Inferior parietal cortex (tissue), 1 donor: ENCODE measurements at regions not wholly inside any gene's neighbourhood (a gene's known extent, or its start where the extent isn't known, plus 50 kb on each side); places are given as distances from the start of the nearest gene placed in this dataset.
"Not testable (repeated sequence)": the region's sequence is repeated elsewhere in the genome, so short reads cannot be mapped to it uniquely, and the experiment has no call there.

Experiments
- DNase-seq: peaks from one replicate; pipeline ENCODE4 v3.0.0-alpha.2; 2016; ENCODE audit errors: extremely low spot score

DNA sequence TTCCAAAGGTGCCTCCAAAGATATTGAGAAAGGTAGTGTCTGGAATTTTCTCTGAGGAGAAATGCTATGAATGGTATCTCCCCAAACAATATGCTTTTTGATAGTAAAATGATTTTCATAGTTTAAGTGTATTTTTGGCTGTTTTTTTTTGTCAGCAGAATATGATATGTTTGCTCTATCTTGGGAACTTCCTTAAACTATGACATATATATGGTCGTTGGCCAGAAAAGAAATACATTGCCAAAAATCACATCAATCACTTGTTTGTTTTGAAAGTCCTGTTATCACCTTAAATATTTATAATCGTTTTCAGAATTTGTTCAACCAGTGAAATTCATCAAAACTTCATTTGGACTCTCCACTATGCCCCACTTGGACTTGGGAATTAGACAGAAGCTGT, 816.9 kb downstream of the CDH11 start:
- DNase-seq, result no peak

DNA sequence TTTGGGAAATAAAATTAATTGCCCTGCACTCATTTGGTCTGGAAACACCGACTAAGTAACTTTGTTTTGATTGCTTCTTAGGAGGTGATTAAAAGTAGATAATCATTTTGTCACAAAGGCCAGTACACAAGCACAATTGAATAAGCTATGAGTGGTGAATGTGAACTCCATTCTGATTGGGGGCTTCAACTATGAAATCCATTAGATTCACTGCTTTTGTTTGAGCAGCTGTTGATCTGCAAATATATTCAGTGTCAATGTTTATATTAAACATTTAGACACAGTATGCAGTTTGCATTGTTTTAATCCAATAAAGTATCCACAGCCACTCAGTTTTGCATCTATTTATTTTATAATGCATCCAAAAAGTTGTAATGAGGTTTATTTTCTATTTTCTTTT, 817.5 kb downstream of the CDH11 start:
- DNase-seq, result no peak

DNA sequence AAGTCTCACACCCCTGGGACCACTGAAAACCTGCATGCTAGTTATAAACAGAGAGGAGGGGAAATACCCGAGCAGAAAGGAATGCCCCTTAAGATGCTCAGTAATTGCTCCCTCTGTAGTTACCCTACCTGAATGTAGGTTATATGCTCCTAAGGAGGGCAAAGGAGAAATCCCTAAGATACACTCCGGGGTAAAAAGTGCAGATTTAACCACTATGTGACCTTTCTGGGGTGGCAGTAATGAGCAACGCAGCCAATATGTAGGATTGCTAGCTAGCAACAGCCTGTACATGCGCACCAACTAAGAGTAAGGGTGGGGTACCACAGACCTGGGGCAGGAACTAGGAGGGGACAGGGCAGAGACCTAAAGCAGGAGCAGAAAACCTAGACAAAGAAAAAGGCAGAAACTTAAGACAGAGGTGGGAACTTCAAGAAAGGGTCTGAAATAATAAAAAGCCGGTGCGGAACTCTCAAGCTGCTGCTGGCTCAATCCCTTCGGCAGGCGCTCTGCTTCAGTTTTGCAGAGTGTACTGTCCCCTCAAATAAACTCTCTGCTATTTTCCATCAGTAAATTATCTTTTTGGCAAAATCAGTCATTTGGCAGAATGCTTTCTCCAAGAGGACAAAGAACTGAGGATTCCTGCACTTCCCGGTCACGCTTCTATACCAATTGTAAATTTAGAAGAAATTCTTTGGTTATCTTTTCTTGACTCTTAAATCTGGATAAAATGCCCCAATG, 823.8 kb downstream of the CDH11 start:
- DNase-seq, result no peak

DNA sequence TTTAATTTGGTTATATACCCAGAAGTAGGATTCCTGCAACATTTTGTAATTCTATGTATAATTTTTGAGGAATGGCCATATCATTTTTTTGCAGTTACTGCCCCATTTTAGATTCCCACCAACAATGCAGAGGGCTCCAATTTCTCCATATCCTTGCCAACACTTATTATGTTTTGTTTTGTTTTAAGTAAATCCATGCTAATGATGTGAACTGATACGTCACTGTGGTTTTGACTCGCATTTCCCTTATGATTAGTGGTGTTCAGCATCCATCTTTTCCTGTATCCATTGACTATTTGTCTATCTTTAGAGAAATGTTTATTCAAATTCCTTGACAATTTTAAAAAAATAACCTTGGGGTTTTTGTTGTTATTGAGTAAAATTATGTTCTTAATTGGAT, 826.4 kb downstream of the CDH11 start:
- no peak for DNase-seq

DNA sequence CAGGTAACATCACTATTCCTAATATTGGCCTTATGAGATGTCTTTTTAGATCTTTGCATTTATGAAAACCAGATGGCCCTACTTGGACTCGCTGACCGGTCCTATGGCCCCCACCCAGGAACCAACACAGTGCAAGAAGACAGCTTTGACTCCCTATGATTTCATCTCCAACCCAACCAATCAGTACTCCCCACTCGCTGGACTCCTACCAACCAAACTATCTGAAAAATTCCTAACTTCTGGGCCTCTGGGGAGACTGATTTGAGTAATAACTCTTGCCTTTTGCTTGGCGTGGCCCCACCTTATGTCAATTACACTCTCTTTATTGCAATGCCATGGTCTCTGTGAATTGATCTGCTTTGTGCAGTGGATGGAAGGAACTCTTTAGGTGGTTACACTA, 828.9 kb downstream of the CDH11 start:
- DNase-seq, result no peak

DNA sequence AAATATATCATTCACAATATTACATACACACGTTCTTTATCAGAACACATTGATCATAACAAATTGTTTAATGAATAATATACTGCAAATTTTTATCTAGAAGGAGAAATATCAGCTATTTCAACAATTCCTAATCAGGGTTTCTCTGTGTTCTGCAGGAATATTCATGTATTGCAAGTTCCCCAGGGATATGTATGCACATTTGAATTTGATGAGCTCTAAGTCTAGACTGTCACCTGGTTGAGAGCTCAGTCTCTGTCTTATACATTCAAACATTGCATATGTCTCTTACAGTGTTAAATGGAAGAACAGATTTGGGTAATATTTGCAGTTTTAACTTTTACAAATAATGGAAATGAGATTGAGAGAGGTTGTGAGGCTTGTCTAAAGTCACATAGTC, 829.7 kb downstream of the CDH11 start:
- DNase-seq, result no peak

DNA sequence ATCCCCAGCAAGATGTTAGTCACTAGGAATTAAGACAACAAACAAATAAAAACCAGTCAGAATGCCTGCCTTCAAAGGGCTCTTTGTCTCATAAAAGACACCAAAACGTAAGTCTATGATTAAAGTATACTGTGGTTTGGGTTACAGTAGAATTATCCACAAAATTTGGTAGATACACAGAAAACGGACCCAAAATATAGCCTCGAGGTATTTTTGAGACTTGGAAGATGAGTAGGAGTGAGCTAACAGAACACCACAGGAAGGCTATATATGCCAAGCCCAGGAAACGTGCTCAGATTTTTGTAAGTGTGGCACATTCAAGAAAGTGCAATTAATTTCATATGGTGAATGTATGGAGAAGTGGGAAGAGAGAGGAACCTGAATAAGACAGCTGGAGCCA, 831.4 kb downstream of the CDH11 start:
- DNase-seq, result no peak

DNA sequence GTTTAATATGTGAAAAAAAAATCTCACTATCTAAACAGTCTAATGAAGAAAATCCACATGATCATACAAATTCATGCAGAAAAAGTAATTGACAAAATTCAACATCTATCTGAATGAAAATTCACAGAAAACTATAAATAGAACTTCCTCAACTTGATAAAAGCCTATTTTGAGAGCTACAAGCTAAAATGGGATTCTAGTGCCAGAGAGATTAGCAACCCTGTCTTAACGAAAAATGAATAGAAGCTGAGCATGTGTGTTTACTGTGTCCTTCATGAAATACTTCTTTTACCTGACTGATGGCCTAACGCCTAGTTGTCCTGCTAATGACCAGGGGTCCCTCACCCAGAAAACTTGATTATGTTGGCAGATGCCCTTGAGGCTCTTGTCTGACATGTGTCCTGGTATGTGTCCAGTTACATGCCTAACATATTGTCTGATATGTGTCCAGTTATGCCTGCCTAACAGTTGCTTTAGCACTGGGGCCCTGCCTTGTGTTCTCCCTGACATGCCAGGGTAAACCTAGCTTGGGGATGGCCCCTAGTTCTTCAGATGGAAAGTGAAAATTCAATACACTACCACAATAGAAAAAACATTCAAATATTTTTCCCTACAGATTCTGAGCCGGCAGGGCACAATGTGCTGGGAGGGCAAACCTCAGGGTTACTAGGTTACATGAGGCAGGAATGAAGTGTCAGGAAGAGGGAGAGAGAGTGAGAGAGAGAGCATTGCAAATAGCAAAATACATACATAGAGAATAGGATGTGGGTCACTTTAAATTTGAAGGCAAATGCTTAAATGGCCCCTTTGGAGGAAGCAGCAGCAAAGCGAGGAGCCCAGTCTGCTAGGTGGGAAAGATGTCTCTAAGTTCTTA, 834.0 kb downstream of the CDH11 start:
- no peak for DNase-seq

DNA sequence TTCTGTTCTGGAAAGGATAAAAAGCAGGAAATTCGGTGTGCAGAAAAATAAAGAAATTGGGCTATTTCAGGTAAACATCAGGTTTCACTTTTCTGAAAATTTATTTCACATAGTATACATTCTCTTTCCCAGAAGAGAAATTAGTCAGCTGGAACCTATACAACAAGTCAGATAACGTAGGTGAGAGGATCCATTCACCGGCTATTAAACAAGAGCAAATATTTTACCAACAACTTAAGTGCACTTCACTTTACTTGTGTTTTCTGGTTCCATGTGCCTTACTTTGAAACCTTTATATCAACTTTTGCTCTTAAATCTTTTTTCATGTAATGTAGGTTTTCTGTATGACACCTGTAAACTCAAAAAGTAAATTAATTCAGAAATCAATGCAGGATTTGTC, 839.7 kb downstream of the CDH11 start:
- no peak for DNase-seq

DNA sequence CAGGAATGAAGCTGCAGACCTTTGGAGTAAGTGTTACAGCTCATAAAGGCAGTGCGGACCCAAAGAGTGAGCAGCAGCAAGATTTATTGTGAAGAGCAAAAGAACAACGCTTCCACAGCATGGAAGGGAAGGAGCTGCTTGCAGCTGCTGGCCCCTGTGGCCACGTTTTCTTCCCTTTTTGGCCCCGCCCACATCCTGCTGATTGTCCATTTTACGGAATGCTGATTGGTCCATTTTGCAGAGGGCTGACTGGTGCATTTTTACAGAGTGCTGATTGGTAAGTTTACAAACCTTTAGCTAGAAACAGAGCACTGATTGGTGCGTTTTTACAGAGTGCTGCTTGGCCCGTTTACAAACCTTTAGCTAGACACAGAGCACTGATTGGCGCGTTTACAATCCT, 841.5 kb downstream of the CDH11 start:
- DNase-seq, result no peak

DNA sequence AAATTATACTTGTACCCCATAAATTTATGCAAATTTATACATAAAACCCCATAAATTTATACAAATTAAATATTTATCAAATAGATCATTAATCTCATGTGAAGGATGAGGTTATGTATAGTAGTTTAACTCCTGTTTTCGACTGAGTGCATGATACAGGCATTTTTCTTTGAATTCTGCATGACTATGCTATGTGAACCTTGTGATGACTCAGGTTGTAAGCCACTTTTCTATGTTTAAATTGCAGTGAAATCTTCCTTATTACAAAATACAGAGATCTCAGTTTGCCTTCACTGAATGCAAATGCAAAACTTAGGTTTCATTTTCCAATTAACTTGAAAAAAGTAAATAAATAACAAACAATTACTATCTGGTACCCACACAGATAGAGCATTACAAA, 843.7 kb downstream of the CDH11 start:
- no peak for DNase-seq

DNA sequence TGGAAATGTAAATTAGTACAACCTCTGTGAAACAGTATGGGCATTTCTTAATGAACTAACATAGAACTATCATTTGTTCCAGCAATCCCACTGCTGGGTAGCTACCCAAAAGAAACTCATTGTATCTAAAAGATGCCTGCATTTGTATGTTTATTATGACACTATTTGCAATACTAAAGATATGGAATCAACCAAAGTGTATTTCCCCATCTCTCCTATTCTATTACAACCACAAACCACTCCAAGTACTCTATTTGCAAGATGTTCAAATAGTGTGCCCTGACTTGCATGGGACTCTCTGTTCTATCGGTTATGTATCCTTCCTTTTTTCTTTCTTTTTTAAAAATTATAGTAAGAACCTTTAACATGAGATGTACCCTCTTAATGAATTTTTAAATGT, 845.2 kb downstream of the CDH11 start:
- DNase-seq, result no peak

DNA sequence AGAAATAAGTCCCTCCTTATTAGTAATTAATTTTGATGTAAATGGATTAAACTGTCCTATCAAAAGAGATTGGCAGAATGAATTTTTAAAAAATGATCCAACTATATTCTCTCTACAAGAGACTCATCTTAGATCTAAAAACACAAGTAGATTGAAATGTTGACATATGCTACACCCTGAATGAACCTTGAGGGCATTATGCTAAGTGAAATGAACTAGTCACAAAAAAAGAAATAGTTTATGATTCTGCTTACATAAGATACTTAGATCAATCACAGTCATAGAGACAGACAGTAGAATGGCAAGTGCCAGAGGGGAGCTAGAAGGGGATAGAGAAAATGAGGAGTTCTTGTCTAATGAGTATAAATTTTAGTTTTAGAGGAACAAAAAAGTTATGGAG, 849.8 kb downstream of the CDH11 start:
- DNase-seq, result no peak

DNA sequence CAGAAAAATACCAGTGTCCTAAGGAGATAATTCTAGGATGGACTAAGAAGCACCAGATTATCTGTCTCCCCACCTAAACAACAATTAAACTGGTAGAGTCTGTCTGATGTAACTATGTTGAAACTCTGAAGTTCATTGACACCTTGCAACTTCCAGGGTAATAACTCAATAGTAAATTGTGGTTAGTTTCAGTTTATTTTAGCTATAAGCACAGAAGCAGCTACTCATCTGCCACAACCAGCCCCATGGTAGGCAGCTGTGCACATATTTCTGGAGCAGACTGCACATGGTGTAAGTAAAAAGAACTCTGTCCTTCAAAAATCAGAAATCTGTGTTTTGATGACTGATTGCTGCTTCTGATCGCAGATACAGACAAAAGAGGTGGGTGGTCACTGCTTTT, 852.1 kb downstream of the CDH11 start:
- DNase-seq, result no peak

DNA sequence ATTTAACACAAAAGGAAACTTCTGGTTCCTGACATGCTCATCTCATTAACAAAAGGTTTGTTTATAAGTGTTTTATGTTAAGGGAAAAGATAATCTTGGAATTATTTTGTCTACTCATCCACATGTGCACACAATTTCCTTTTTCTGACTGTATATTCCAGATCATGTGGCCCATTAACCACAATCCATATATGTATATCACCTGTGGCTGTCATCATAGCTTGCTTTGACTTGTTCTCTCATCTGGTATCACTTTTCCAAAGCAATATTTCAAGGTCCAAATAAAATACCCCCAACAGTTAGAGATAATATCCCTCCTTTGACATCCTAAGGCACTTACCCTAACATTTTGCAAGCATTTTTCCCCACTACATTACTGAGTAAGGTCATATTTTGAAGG, 856.1 kb downstream of the CDH11 start:
- DNase-seq, result no peak

DNA sequence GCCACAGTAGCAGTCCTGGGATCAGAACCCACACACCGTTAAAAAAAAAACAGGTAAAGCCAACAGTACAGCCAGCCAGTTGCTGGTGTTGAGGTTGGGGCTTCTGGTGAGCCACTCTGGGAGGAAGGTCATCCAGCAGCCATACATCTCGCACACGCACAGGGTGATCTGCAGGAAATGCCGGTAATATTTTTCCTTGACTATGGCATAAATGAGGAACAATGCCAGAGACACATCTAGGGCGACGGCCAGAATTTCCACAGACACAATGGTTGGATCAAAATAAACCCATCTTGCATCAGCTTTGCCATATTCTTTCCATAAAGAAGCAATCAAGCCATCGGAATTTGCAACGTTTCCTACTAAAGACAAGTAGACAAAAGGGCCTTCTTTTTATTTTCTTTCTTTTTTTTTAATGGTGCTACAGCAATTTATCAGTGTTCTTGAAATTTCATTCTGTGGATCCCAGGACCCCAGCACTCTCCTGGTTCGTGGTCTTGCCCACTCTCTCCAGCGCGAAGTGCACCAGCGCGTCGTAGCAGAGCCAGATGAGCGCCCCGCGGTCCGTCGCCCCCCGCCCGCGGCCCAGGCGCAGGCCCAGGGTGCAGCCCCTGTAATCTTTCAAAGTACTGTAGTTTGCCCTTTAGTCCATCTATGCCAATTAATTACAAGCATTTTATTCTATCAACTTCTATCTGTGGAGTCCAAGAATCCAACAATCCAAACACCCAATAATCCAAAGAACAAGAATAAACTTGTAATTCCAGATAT, 861.0 kb downstream of the CDH11 start:
- DNase-seq, result not testable (repeated sequence)

DNA sequence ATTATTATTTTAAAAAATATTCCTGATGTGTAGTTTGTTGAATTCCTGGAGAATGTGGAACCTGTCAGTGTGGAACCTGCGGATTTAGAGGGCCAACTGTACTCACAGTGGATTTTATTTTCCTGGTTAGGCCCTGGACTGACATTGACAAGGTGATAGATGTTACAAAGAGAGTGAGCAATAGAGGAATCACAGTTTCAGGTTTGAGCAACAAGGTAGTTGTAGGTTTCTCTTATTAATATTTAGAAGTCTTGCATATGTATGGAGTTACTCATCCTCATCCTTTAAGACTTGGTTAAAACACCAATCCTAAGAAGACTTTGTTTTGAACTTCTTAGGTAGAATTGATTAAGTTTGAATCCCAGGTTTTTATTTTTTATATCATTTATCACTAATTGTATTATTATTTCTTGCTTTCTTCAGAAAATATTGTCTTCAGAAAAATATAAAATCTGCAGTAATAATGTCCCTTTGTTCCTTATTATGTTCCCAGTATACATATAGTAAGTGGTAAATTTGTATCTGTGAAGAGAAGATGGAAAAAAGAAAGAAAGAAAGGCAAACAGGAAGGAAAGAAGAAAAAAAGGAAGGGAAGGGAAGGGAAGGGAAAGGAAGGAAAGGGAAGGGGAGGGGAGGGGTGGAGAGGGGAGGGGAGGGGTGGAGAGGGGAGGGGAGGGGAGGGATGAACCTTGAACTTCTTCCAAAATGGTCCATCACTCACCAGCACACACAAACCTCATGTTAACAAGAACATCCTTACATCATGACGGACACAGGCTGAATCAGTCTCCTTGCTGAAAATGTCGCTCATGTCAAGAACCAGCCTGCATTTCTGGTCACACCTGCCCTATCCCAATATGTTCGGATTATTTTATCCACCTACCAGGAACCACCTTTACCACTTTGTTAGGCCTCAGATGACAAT, 867.2 kb downstream of the CDH11 start:
- no peak for DNase-seq

DNA sequence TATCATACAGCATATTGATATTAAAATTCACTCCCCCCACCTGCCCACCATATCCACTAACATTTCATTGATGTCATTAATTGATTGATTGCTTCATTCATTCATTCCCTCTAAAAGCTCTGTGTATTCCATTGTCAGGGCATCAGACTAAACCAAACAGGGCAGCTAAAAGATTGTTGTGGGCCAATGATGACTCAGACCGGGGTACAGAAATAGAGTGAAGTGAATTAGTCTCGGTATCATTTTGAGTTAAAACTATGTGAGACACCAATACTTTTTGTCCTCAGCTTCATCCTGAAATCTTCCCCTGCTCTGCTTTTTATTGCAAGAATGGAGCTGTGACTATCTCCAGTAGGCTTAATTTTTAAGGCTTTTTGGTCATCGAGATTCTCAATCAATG, 868.3 kb downstream of the CDH11 start:
- no peak for DNase-seq

DNA sequence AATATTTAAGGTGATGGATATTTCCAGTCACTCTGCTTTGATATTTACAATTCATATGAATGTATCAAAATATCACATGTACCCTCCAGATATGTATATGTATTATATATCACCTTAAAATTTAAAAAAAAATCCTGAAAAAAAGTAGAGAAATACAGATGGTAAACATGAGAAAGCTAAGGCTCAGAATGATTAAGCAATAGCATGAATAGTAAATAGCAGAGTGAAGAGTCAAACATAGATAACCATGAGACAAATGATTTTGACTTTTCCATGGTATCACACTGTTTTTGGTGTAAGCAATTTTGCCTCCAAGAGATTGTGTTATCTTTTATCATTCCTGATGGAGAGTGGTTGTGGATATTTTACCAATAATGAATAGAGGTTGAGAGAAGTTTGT, 868.8 kb downstream of the CDH11 start:
- no peak for DNase-seq

DNA sequence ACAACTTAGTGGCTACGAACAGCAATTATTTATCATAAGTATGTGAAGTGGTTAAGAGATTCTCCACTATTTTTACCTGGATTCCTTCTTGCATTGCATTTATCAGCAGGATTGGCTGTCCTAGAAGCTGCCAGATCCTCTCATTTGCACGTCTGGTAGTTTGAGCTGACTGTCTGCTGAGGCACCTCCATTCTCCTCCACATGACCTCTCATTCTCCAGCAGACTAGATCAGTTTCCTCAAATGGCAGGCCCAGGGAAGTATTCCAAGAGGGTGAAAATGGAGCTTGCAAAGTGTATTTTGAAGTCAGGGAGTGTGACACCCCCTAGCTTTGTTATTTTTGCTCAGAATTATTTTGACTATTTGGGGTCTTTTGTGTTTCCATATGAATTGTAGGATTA, 870.1 kb downstream of the CDH11 start:
- DNase-seq, result no peak

DNA sequence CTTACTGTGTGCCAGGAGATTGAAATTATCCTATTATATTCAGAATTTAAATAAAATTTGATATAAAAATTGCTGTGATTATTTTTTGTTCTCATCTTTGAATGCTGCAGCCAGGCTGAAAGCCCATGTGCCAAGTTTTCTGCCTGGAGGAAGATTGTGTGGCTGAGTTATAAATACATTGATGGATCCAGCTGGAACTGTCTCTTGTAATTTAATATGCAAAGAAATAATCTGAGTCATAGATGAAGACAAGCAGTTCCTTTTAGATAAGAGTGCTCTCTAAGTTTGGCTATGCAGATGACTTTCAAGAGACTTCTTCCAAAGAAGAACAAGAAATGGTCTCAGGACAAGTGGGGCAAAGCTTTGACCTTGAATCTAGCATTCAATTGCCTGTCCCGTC, 871.0 kb downstream of the CDH11 start:
- DNase-seq, result peak; percentile 38

DNA sequence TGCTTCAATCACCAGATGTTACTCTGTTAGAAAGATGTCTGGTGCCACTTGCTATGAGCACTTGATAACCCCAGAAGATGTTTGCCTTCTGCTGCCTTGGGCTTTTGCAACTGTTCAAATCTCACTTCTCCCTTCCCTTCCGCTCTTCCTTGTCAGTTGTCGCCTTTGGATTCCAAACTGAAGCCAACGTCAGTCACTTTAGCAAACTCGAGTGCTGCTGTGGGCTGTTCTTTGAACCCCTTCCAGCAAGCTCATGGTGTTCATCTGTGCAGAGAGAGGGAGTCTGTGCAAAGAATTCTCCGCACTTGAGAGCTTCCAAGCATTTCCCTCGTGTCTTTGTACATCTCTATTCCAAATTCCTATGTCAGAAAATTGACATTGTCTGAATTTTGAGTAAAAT, 879.4 kb downstream of the CDH11 start:
- peak; percentile 62 for DNase-seq
